IPS-20b (cell line): ENCODE measurements at regions not wholly inside any gene's neighbourhood (a gene's known extent, or its start where the extent isn't known, plus 50 kb on each side); places are given as distances from the start of the nearest gene placed in this dataset.

Source experiments
- H3K27ac ChIP-seq: one replicate; pipeline ENCODE4 v1.5.1; 2013; ENCODE audit warnings: low read length
- H3K27me3 ChIP-seq: 2 replicates; pipeline ENCODE4 v1.6.1; 2013; ENCODE audit warnings: mild to moderate bottlenecking, low read length, inconsistent platforms; ENCODE audit not compliant: insufficient read depth
- H3K36me3 ChIP-seq: 2 replicates; pipeline ENCODE4 v1.6.1; 2013; ENCODE audit warnings: low read depth, mild to moderate bottlenecking, inconsistent platforms, low read length, moderate library complexity; ENCODE audit not compliant: insufficient read depth
- H3K4me1 ChIP-seq: 2 replicates; pipeline ENCODE4 v1.6.1; 2013; ENCODE audit warnings: mild to moderate bottlenecking, control low read depth, inconsistent platforms, low read length, moderate library complexity; ENCODE audit not compliant: insufficient read depth
- H3K4me3 ChIP-seq: 2 replicates; pipeline ENCODE4 v1.5.1; 2013; ENCODE audit warnings: mild to moderate bottlenecking, low read length, inconsistent platforms
- H3K9ac ChIP-seq: 2 replicates; pipeline ENCODE4 v1.6.1; 2013; ENCODE audit warnings: low read depth, mild to moderate bottlenecking, inconsistent platforms, low read length, moderate library complexity
- H3K9me3 ChIP-seq: 2 replicates; pipeline ENCODE4 v1.6.1; 2013; ENCODE audit warnings: mild to moderate bottlenecking, low read depth, low read length, inconsistent platforms; ENCODE audit not compliant: insufficient read depth

DNA sequence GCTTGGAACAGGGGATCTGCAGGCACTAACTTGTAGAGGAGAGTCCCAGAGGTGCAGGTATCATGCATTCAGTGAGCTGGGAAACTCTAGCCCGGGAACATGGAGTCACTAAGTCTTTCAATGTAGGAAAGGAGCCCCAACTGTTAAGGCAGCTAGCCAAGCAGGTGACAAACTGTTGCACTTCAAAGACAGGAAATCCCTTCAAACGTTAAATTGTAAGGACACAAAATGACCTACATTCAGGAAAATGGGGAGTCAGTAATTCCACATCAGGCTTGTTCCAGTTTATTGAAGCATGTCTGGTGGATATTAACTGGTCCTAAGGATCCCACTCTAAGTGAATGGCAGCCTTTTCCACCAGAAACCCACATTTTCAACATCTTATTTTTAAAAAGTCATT, 364.5 kb downstream of the MTX2 start:
- no peaks in the 10 kb centered on the region for H3K36me3 ChIP-seq
- H3K27me3 ChIP-seq: peaks cover 65% of the 10 kb centered on the region
- no peaks in the 10 kb centered on the region for H3K9me3 ChIP-seq
- H3K27ac ChIP-seq: no peak overlapping the region
- no peak overlapping the region for H3K9ac ChIP-seq
- H3K4me3 ChIP-seq: no peak overlapping the region
- no peaks in the 10 kb centered on the region for H3K4me1 ChIP-seq

DNA sequence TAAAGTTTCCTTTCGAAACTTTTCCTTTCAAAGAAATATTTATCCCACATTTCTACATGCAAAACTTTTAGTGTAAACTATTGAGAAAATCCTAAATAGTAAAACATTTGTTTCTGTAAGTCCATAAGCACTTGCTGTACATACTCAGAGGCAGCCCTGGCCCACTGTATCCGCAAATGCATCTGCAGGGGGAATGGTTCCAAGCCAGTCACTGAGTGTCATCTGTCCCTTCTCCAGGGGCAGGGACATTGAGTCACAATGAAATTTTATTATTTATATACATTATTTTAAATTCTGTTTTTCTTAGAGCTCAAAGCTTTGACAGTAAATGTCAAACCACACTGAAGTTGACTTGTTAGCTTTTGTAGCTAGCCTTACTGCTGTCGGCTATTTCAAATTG, 367.2 kb downstream of the MTX2 start:
- Histone ChIP-seq H3K4me3 (no peak overlapping the region), H3K27ac (no peak overlapping the region), H3K27me3 (peaks cover 87% of the 10 kb centered on the region), H3K9ac (no peak overlapping the region), H3K36me3 (no peaks in the 10 kb centered on the region), H3K9me3 (no peaks in the 10 kb centered on the region), H3K4me1 (no peaks in the 10 kb centered on the region)

DNA sequence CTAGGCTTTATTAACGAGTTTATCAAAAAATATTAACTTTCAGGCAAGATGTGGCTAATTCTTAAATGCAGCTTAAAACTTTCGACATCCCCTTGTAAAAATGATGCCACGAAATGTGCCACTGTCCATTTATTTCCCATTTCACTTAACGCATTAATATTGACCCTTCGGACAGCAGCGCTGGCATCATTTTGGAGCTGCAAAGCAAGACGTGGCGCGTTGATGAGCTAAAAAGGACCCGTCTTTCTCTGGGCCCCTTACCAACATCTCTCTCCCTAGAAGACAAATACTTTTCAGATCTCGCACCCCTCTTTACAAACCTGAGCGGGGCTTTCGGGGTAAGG, 367.9 kb downstream of the MTX2 start:
- no peak overlapping the region; the same call in 1 of the 2 replicates for H3K9ac ChIP-seq
- H3K27me3 ChIP-seq: peaks cover 87% of the 10 kb centered on the region
- peak overlapping the region; percentile 67 for H3K4me3 ChIP-seq
- no peaks in the 10 kb centered on the region for H3K4me1 ChIP-seq
- H3K9me3 ChIP-seq: no peaks in the 10 kb centered on the region
- no peaks in the 10 kb centered on the region for H3K36me3 ChIP-seq
- no peak overlapping the region for H3K27ac ChIP-seq

DNA sequence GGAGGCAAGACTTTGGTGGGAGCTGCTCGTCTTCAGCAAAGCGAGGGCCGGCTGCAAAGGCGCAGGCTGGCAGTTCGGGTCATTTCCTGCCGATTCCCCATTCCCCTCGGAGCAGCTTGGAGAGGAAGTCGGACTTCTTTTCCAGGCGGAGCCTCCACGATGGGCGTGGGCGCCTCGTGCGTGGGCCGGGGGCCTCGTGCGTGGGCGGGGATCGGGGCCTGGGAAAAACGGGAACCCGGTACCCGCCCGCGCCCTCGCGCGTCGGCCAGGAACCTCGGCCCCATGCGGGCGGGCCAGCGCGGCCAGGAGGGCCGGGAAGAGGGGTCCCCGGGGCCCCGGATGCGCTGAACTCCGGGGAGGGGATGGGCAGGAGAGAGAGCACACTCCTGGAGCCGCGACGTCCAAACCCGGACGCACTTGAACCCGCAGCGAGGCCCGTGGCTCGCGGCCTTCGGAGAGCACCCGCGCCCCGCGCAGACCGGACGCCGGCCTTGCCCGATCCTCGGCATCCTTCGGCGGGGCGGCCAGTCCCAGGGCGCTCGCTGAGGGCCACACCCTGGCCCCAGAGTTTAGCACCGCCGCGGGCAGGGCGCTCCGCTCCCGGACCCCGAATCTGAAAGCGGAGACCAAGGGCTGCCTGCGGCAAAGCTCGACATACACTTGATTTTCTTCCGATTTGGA, 368.4 kb downstream of the MTX2 start:
- no peaks in the 10 kb centered on the region for H3K9me3 ChIP-seq
- peaks cover 82% of the 10 kb centered on the region for H3K27me3 ChIP-seq
- no peaks in the 10 kb centered on the region for H3K36me3 ChIP-seq
- peak overlapping the region; percentile 67 for H3K4me3 ChIP-seq
- H3K4me1 ChIP-seq: no peaks in the 10 kb centered on the region
- H3K9ac ChIP-seq: no peak overlapping the region; the same call in 1 of the 2 replicates
- no peak overlapping the region for H3K27ac ChIP-seq

DNA sequence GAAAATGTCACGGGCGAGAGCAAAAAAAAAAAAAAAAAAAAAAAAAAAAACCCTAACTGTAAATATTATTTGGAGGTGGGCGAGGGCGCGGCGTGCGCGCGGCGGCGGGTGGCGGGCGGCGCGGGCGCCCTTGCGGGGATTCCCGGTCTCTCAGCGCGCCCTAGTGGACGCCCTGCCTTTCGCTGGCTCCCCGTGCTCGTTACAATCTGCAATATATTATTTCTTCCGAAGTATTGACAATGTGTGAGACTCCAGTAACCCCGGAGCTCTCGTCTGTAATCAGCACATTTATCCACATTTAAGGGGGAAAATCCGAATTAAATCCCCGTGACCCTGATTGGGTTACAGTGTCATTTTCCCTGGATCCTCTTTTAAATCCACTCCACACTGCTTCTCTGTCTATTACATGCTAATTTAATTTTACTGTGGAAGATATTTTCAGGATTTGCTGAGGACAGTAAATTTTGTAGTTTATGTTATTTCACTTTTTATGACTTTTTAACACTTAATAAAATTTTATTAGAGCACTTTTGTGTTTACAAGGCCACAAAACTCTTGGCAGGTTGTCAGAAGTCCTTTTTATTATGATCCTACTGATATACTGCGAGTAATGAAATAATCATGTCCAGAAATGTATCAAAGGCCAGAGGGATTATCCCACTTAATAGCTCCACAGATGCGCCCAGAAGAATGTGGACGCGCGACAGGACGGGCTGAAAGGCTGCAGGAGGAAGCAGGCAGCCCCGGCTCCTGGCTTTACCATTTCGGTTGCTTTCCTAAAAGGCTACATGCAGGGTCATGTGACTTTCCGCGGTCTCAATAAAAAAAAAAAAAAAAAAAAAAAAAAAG, 369.1 kb downstream of the MTX2 start:
- no peaks in the 10 kb centered on the region for H3K4me1 ChIP-seq
- H3K4me3 ChIP-seq: peak overlapping the region; percentile 67
- no peaks in the 10 kb centered on the region for H3K36me3 ChIP-seq
- H3K9ac ChIP-seq: no peak overlapping the region
- H3K27ac ChIP-seq: no peak overlapping the region
- H3K27me3 ChIP-seq: peaks cover 77% of the 10 kb centered on the region
- no peaks in the 10 kb centered on the region for H3K9me3 ChIP-seq

DNA sequence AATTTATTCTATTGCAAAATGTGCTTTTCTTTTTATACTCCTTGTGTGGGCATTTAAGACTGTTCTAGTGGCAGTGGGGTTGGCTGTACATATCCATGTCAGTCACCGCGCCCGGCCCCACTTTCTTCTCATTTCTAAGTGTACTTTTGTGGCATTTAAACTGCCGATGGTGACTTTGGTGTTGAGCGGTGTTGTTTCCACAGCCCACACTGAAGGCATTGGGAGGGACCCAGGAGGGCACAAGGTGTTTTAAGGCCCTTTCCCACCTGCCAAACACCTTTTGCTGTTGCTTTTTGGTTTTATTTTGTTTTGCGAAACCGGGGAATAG, 369.7 kb downstream of the MTX2 start:
- H3K36me3 ChIP-seq: no peaks in the 10 kb centered on the region
- H3K4me1 ChIP-seq: no peaks in the 10 kb centered on the region
- no peak overlapping the region for H3K4me3 ChIP-seq
- H3K27ac ChIP-seq: no peak overlapping the region
- no peaks in the 10 kb centered on the region for H3K9me3 ChIP-seq
- H3K27me3 ChIP-seq: peaks cover 73% of the 10 kb centered on the region
- H3K9ac ChIP-seq: no peak overlapping the region

DNA sequence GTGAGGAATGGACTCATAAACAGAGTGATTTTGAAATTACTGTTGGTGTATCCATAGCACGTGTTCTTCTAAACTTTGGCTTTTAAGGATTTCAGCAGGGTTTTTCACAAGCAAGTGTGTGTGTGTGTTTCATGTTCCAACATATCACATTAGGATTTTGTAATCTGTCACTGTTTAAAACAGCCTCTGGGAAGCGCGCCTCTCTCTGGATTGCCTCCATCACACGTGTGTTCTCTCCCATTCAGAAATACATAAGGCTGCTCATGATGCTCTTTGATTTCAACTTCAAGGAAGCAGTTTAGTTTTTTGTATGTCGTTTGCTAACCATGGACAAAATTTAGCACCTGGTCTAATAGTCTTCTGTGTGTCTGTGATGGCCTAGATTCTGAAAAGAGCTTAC, 370.4 kb downstream of the MTX2 start:
- Histone ChIP-seq H3K4me3 (no peak overlapping the region), H3K27ac (no peak overlapping the region), H3K36me3 (no peaks in the 10 kb centered on the region), H3K9ac (no peak overlapping the region), H3K4me1 (no peaks in the 10 kb centered on the region), H3K9me3 (no peaks in the 10 kb centered on the region), H3K27me3 (peaks cover 73% of the 10 kb centered on the region)

DNA sequence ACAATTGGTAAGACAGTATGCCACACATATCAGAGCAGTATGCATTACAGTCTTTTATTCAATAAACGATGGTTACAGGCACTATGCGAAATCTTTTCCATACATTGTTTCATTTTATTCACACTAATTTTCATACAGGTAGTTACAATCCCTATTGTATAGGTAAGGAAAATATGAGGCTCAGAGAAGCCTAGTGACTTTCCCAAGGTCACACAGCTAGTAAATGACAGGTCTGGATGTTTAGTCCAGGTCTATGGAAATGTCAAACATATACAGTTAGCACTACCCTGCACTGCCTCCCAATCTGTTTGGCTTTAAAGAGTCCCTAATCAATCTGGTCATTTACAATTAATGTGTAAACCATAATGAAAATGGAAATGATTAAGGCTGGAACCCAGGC, 372.2 kb downstream of the MTX2 start:
- Histone ChIP-seq H3K9me3 (no peaks in the 10 kb centered on the region), H3K9ac (no peak overlapping the region), H3K4me1 (peaks cover 2% of the 10 kb centered on the region; the same call in 1 of the 2 replicates), H3K4me3 (no peak overlapping the region), H3K36me3 (no peaks in the 10 kb centered on the region), H3K27ac (no peak overlapping the region), H3K27me3 (peaks cover 65% of the 10 kb centered on the region)

DNA sequence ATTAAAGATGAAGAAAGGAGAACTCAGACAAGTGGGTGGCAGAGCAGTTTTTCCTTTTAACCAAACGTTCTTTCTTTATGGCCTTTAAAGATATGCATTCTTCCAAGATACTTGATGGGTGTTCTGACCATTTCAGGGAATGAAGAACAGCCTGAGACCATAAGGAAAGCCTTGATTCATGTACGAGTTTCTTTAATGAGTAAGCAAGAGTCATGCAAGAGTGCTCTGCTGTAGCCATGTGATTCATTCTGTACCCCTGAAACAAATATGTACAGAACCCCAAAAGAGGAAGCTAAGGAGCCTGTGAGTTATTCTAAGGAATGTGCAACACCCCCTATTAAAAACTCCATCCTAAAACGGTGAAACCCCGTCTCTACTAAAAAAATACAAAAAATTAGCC, 372.8 kb downstream of the MTX2 start:
- Histone ChIP-seq H3K27ac (no peak overlapping the region), H3K4me3 (no peak overlapping the region), H3K27me3 (peaks cover 59% of the 10 kb centered on the region), H3K9ac (no peak overlapping the region), H3K36me3 (no peaks in the 10 kb centered on the region), H3K9me3 (no peaks in the 10 kb centered on the region), H3K4me1 (peaks cover 4% of the 10 kb centered on the region; the same call in 1 of the 2 replicates)

DNA sequence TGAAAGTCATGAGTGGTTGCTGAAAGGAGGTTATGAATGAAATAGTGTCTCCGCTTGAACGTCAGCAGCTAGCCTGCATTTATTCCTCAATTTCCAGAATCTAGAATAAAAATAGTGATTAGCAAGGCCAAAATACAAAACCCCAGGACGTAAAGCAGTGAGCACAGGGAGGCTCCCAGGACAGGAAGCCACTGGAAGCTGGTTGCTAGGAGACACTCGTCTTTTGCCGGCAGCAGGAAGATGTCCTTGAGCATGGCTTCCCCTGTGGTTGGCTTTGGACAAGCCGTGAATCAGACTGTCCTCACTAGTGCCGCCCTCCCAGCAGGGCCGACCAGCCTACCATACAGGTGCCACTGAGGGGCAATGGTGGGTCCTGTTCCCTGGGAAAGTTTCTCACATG, 374.4 kb downstream of the MTX2 start:
- Histone ChIP-seq H3K9ac (no peak overlapping the region), H3K36me3 (no peaks in the 10 kb centered on the region), H3K27ac (no peak overlapping the region), H3K9me3 (no peaks in the 10 kb centered on the region), H3K4me1 (peaks cover 4% of the 10 kb centered on the region; the same call in 1 of the 2 replicates), H3K4me3 (no peak overlapping the region), H3K27me3 (peaks cover 54% of the 10 kb centered on the region)

DNA sequence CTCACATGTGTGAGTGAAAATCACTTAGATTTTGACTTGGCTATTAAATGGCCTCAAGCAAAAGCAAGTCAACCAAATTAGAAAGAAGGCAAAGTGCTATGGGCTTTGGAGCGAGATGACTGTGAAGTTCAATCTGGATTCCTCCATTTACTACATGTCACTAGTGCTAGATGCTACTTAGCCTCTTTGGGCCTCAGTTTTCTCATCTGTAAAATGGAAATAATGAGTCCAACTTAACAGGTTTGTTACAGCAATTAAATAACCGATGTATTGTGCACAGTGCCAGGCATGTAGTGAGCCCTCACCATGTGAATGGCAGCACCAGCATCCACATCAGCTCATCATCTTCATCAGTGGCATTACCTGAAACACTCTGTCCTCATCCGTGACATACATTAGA, 376.3 kb downstream of the MTX2 start:
- no peak overlapping the region for H3K27ac ChIP-seq
- no peak overlapping the region for H3K4me3 ChIP-seq
- no peaks in the 10 kb centered on the region for H3K9me3 ChIP-seq
- H3K27me3 ChIP-seq: peaks cover 35% of the 10 kb centered on the region
- H3K9ac ChIP-seq: no peak overlapping the region
- H3K4me1 ChIP-seq: peaks cover 4% of the 10 kb centered on the region; the same call in 1 of the 2 replicates
- H3K36me3 ChIP-seq: no peaks in the 10 kb centered on the region

DNA sequence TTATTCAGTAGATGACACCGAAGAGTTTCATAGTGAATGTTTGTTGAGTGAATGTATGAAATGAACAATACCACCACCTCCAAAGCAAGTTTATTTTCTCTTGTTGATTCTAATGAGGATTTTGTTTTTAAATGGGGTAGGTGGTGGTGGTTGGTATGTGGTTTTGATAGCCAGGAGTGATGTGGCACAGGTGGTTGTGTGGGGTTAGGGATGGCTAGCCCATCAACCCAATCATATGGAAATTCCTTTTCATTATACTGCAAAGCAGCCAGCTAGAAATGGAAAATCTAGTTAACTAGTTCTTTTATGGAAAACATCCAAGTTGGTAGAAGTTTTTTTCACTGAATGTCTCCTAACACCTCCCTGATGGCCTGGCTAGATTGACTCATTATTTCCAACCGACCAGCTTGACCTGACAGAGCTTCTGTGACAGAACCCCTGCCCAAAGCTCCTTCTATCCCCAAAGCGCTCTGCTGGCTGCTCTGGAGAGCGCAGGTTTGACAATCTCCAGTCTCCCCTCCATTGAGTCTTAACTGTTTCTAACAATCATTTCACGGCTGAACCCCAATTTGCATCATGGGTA, 376.9 kb downstream of the MTX2 start:
- Histone ChIP-seq H3K36me3 (no peaks in the 10 kb centered on the region), H3K4me1 (peaks cover 4% of the 10 kb centered on the region; the same call in 1 of the 2 replicates), H3K27me3 (peaks cover 32% of the 10 kb centered on the region), H3K27ac (no peak overlapping the region), H3K4me3 (no peak overlapping the region), H3K9me3 (no peaks in the 10 kb centered on the region), H3K9ac (no peak overlapping the region)
